GM19372 (cell line): ENCODE measurements at regions not wholly inside any gene's neighbourhood (a gene's known extent, or its start where the extent isn't known, plus 50 kb on each side); places are given as distances from the start of the nearest gene placed in this dataset.
"Not testable (repeated sequence)": the region's sequence is repeated elsewhere in the genome, so short reads cannot be mapped to it uniquely, and the experiment has no call there.

ENCODE experiments used
- ATAC-seq: cut with Tn5 transposase; IDR thresholded peaks from one replicate; pipeline ENCODE4 v1.9.1; 2021; ENCODE audit warnings: mild to moderate bottlenecking, low read depth, moderate library complexity; ENCODE audit not compliant: unreplicated experiment

DNA sequence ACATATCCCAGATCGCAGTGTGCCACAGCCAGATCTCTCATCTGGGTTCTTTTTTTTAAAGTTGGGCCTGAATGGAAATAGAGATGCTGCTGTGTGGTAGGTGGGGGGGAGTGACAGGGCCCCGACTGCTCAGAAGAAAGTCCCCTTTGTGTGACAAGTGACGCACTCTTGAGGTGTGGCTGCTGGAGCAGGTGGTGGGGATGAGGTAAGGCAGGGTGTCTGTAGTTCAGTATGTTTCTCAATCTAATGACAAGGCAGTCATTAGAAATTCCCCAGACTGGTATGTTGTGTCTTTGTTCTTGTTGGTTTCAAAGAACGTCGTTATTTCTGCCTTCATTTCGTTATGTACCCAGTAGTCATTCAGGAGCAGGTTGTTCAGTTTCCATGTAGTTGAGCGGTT lies 128.8 kb upstream of the TACR1 start:
- ATAC-seq = no peak

DNA sequence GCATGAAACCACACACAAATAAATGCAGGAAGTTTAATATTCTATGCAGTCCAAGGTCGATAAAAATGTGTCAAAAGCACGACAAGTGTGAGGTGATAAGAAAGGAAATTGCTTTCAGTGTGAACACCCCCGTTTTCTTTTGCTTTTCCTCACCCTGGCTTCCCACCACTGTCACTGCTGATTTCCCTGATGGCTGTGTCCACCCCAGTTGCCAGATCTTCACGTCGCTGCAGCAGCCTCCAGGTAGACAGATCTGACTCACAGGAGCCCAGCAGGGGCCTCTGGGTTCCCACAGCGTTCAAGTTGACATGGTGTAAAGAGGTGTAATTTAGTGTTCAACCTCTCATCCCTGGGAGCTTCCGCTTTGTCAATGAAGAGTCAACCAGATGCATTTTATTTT lies 128.0 kb upstream of the TACR1 start:
- ATAC-seq = no peak

DNA sequence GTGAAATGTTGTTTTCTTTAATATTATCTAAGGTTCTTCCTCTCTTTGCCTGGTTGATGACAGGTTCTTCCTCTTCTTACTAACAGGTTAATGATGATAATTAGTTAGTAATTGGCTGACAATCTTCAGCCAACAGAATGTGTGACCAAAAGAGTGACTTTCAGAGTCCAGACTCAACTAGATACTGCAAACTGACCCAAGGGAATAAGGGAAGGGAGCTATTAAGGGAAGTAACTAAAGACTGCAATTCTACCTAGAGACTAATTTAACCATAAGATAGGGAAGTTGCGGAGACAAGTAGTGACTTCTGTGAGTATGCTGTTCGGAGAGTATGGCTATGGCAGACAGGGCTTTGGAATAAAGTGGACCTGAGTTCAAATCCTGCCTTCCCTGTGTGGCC lies 127.3 kb upstream of the TACR1 start:
- no peak for ATAC-seq

DNA sequence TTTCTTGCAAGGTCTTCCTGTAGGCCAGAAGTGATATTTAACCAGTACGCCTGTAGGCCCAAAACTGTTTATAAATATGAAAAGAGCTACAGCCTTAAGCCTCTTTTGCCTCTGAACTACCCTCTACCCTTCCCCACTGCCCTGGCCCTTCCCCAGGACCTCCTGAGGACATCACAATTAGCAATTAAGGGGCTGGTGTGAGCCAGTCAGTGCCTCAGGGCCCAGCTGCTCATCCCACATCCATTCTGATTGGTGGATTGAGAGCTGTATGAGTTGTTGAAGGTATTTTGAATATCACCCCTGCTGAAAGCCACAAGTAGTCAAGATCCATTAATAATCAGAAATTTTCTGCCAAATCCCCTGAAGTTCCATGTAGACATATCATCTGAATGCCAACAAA lies 126.3 kb upstream of the TACR1 start:
- ATAC-seq = no peak

DNA sequence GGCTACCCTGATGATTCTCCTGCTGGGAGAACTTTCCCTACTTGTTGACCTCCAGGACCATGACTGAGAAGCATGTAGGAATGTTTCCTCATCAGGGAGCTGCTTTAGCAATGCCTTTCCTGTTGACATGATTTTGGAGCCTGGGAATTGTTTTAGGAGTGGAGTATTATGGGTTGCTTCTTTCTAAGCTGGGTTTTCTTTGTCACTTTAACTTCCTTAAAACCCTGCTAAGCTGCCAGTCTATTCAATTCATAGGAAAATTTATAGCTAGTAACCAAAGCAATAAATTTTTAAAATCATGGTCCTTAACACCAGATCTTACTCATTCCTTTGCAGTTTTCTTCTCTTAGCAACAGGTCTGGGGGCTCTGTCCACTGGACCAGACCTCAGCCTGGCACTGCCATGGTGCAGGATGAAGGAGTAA lies 125.6 kb upstream of the TACR1 start:
- ATAC-seq = no peak

DNA sequence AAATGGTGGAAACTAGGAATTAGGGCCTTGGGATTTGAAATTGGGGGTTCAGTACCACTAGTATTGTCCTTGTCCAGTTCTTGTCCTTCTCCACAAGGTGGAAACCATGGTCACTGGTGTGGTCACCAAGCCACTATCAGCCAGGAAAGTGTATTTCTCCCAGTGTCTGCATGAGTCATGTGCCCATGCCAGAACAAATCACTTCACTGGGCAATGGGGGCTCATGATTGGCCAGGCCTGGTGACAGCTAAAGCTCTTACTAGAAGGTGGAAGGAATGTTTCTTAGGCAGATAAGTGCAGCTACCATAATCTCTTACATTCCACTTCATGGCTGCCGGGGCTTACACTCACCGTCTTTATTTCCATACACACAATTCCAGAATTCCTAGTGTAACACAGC lies 124.8 kb upstream of the TACR1 start:
- ATAC-seq = no peak

DNA sequence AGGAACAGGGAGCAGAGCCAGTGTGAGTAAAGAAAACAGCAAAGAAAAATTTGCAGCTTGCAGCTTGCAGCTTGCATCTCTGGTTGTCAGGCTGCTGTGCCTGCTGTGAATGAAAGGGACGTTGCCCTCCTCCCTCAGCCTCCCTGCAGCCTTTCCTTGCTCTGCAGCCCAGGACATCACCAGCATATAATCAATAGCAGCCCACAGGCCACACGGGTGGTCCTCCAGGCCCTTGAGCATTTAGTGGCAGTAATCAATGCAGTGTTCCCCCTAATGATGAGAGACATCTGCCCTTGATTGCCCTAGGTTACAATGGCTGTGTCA lies 122.2 kb upstream of the TACR1 start:
- ATAC-seq = no peak

DNA sequence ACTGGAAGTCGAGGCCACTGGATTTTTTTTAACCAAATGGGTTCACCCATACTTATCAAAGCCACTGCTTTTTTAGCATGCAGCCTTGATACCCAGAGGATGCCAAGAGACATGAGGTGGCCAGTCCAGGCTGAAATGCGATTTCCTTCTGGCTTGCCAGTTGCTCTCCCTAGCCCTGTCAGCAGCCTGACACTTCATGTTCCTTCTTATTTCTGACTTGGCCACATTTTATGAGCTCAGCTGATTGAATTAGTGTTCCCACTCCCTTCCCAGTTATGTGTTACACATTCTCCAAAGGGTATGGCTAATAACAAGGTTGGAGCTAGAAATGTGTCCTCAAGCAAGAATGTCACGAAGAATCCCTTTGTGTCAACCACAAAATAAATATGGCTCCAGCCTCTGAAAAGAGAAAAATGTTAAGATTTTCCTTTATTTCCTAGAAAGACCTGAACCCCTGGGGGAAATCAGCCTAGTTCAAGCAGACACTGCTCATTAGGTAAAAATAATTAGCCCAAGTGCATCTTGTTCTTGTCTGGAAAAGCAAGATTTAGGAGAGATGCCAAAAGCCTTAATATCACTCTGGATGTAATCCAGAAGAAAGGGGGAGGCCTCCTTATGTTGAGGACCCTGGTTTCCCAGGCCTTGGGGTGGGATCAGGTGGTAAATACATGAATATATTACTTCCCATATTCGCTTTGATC lies 121.7 kb upstream of the TACR1 start:
- ATAC-seq = no peak

DNA sequence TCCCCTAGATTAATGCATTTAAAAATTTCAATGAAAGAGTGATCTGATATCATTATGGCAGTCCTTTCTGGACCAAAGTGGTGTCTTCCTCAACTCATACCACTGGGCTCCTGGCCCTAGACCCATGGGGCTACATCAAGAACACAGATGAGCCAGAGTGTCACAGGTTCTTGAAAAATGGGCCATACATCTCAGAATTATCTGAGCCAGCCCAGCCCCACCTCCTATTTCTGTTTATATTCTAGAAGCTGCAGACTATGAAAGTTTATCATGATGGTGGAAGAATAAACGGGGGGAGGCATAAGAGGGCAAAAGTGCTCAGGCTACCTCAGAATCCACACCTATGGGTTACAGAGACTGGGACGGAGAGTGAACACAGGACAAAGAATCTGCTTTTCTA lies 120.6 kb upstream of the TACR1 start:
- no peak for ATAC-seq

DNA sequence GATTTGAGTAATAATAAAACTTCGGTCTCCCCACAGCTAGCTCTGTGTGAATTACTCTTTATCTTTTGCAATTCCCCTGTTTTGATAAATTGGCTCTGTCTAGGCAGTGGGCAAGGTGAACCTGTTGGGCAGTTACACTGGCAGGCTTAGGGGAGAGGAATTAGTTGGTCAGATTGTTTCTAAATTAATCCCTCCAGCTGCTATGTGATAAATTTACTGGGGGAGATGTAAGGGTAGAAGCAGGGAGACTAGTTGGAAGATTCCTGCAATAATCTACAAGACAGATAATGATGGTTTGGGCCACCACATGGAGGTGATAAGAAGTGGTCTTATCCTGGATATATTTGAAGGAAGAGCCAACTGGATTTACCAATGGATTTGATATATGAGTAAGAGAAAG lies 118.5 kb upstream of the TACR1 start:
- no peak for ATAC-seq

DNA sequence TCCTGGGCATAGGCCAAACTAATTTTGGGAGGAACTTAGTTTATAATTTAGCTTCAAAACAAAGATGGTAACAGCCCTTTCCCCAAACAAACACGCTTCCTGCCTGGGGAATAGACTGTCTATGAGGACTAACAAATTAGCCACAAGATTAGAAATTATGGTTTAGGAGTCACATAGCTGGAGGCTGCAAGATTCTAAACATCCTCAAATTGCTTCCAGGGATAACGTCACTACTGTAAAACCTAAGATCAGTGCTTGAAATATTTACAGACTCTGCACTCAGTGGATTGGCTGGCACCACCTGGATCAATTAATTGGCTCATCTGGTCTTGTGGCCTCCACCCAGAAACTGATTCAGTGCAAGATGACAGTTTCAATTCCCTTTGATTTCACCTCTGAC lies 118.0 kb upstream of the TACR1 start:
- ATAC-seq = no peak

DNA sequence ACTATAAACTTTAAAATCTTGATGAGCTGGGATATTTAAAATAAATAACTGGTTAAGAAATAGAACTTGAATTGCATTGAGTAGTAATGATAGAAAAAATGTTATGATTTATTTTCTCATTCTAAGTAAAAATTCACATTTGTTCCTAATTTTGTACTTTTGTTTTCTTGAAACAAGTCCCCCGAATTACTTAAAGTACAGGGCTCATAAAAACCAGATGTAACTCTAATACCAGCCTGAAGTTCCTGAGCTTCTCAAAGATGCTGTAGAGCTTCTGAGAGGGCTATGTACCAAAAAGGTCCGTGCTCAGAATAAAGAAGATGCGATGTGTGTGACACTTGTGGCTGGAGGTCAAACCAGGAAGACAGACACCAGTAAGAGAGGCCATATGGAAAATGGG lies 116.1 kb upstream of the TACR1 start:
- no peak for ATAC-seq

DNA sequence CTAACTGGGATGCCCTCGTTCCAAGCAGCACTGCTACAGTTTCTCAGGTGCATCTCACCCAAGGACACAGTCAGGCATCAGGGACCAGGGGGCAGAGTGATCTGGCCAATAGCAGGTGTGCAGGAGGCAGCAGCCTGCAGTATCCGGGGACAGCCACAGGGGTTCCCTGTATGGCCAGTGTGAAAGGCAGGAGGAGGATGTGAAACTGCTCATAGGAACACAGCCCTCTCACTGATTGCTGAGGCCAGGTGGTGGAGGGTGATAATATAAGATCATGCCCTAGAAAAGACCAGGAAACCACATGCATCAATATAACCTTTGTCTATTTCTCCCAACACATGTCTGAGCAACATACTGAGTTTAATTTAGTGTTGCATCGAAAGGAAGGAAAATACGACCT lies 112.7 kb upstream of the TACR1 start:
- ATAC-seq = peak; percentile 100

DNA sequence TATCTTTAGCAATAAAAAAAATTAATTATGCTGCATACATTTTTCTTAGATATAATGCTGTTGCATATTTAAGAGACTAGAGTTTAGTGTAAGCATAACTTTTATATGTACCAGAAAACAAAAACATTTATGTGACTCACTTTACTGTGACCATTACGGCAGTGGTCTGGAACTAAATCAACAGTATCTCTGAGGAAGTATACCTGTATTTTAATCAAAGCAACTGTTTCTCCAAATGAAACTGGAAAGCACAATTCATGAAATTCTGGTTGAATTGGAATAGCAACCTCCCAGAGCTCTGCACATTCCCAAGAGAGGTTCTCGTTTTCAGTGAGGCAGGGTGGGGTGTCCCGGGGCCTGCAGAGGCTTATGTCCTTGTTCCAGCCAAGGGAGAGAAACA lies 112.2 kb upstream of the TACR1 start:
- ATAC-seq = no peak

DNA sequence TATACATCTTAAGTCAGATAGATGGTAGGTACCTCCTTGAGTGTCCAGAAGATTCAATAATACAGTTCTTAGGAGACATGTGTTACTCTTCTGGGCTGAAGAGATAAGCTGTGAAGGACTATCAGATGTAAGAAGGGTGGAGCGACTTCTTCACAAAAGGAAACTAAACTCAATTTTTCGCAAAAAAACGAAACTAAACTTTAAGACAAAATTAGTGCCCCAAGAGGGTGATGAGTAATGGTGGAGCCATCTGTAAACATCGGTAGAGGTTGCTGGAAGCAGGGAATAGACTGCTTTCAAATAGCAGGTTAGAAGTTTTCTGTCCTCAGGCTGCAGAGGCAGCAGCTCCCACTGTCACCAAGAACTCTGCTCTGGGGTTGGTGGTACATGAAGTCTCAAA lies 111.6 kb upstream of the TACR1 start:
- no peak for ATAC-seq

DNA sequence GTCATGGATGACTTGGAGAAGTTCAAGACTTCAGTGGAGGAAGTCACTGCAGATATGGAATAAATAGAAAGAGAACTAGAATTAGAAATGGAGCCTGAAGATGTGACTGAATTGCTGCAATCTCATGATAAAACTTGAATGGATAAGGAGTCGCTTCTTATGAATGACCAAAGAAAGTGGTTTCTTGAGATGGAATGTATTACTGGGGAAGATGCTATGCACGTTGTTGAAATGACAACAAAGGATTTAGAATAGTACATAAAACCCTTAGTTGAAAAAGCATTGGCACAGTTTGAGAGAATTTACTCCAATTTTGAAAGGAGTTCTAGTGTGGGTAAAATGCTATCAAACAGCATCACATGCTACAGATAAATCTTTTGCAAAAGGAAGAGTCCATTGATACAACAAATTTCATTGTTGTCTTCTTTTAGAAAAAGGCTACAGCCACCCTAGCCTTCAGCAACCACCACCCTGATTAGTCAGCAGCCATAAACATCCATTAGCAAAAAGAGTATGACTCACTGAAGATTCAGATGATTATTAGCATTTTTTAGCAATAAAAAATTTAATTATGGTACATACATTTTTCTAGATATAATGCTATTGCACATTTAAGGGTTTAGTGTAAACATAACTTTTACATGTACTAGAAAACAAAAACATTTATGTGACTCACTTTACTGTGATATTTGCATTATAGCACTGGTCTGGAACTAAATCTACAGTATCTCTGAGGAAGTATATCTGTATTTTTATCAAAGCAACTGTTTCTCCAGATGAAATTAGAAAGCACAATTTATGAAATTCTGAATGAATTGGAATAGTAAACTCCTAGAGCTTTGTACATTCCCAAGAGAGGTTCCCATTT lies 110.5 kb upstream of the TACR1 start:
- ATAC-seq = no peak

DNA sequence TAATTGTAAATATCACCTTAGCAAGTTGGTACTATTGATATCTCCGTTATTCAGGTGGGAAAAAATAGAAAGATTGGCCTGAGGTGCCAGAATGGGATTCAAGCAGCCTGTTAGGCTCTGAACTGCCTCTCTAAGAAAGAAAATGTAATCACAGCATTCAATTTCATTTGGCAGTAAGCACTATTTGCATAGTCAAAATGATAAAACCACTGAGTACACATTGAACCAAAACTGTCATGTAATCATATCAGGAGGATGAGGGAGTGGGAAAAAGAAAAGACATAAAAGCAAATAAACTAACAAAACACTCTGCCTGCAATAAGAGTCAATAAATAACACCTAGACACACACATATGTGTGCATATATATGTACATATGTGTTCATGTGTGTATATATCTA lies 103.9 kb upstream of the TACR1 start:
- ATAC-seq = no peak

DNA sequence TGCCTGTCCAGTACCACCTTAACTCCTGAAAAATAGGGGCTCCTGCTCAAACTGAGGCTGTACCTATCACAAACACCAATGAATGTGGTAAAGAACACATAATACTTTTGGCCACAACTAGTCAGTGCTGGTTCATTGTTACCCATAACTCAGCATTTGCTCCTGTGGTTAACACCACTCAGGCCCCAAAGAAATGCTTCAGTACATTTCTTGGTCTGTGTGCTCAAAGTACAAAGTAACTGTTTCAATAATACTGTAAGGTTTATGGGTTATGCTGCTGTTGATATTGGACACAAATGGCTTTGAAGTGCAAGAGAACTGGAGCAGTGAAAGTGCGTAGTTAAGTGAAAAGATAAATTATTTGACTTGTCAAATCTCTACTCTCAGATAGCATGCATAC lies 95.0 kb upstream of the TACR1 start:
- ATAC-seq = no peak

DNA sequence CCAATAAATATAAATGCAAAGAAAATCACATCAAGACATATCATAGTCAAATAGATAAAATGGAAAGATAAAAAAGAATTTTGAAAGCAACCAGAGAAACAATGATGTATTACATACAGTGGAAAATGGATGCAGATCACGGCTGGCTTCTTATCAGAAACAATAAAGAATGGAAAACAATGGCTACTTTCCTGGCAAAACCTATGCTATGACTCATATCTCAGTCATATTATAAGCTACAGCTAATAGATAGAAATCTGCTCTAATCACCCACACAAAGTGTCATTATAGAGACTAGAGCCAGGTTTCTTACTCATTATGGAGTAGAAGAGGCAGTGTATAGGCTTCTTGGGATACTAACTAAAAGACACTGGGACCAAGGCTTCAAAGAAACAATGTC lies 93.5 kb upstream of the TACR1 start:
- ATAC-seq = no peak

DNA sequence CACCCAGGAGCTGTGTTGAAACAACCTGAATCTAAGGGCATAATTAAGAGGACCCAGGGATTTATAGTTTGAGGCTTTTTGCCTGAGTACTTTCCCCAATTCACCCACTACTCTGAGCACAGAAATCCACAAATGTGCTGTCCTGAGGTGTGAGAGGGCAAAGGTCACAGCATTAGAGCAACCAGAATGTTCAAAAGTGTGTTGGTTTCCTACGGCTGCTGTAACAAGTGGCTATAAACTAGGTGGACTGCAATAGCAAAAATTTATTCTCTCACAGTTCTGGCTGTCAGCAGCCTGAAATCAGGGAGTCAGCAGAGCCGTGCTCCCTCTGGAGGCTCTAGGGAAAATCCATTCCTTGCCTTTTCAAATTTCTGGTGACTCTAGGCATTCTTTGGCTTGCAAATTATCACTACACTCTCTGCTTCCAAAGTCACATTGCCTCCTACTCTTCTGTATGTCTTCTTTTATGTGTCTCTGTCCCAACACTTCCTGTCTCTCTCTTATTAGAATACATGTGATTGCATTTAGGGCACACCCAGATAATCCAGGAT lies 91.4 kb upstream of the TACR1 start:
- no peak for ATAC-seq

DNA sequence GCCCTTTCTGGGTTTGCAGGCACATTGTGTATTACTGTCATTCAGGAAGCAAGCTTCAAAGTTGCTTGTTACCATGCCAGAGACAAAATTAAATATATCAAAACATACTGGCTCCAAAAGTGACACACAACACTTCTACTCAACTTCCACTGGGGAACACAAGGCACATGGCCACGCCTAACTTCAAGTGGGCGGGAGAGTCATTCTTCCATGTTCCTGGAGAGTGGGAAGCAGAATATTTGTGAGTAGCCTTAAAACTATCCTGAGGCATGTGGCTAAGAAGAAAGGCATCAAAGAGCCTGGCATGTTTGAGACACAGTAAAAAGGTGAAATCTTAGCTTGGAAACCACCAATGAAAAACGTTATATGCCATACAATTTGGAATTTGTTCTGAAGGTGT lies 90.5 kb upstream of the TACR1 start:
- ATAC-seq = no peak

DNA sequence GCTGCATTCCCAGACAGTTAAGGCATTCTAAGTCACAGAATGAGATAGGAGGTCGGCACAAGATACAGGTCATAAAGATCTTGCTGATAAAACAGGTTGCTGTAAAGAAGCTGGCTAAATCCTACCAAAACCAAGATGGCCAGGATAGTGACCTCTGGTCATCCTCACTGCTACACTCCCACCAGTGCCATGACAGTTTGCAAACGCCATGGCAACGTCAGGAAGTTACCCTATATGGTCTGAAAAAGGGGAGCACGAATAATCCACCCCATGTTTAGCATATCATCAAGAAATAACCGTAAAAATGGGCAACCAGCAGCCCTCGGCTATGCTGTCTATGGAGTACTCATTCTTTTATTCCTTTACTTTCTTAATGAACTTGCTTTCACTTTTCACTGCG lies 89.9 kb upstream of the TACR1 start:
- not testable (repeated sequence) for ATAC-seq
